IMR-90 (cell line): ENCODE measurements at regions not wholly inside any gene's neighbourhood (a gene's known extent, or its start where the extent isn't known, plus 50 kb on each side); places are given as distances from the start of the nearest gene placed in this dataset.

ENCODE experiments used
- ATAC-seq: fragments of 200-7000 bp; cut with Tn5 transposase; 2 replicates; pipeline ENCODE4 v1.9.1; 2020; ENCODE audit warnings: low read depth, mild to moderate bottlenecking, moderate library complexity
- BruUV-seq: library from RNA; stranded (reverse); fragments of 400-500 nt; replicated peaks from 2 replicates; lab custom pipeline; 2021; lab: Mats Ljungman, UMichigan
- CTCF ChIA-PET: fragments of 300-600 bp; formaldehyde crosslinking; extraction: SDS; loops from one replicate; lab custom pipeline; 2021; ENCODE audit warnings: antibody characterized with exemption; lab: Yijun Ruan, JAX
- POLR2A ChIA-PET: fragments of 300-600 bp; sonication (Branson Sonifier 250); formaldehyde crosslinking; loops from one replicate; lab custom pipeline; 2022; ENCODE audit warnings: antibody characterized with exemption; ENCODE audit not compliant: unreplicated experiment; lab: Charles Lee
- DNase-seq: peaks from one replicate; pipeline ENCODE4 v3.0.0; 2013
- H2AFZ ChIP-seq: replicated peaks from 2 replicates; pipeline ENCODE3; 2013; ENCODE audit warnings: low read length, mild to moderate bottlenecking; ENCODE audit not compliant: poor library complexity
- H2AK5ac ChIP-seq: 2 replicates; pipeline ENCODE4 v1.6.1; 2013; ENCODE audit warnings: low read depth, low read length, inconsistent platforms
- H2AK9ac ChIP-seq: replicated peaks from 2 replicates; pipeline ENCODE3; 2013; ENCODE audit warnings: mild to moderate bottlenecking, low read depth, low read length, moderate library complexity; ENCODE audit not compliant: poor library complexity
- H2BK120ac ChIP-seq: 2 replicates; pipeline ENCODE4 v1.6.1; 2013; ENCODE audit warnings: low read depth, low read length, inconsistent platforms
- H2BK15ac ChIP-seq: 3 replicates; pipeline ENCODE4 v1.6.1; 2013; ENCODE audit warnings: low read depth, low read length, inconsistent platforms
- H2BK20ac ChIP-seq: 2 replicates; pipeline ENCODE4 v1.6.1; 2013; ENCODE audit warnings: low read depth, mild to moderate bottlenecking, inconsistent platforms, low read length, moderate library complexity
- H2BK5ac ChIP-seq: 2 replicates; pipeline ENCODE4 v1.6.1; 2013; ENCODE audit warnings: mild to moderate bottlenecking, low read depth, low read length, inconsistent platforms; ENCODE audit not compliant: poor library complexity, severe bottlenecking
- H3K14ac ChIP-seq: replicated peaks from 2 replicates; pipeline ENCODE4 v1.6.1; 2013; ENCODE audit warnings: low read depth, low read length, inconsistent platforms
- H3K18ac ChIP-seq: 2 replicates; pipeline ENCODE4 v1.6.1; 2013; ENCODE audit warnings: low read depth, low read length, control low read depth
- H3K23ac ChIP-seq: 2 replicates; pipeline ENCODE4 v1.6.1; 2013; ENCODE audit warnings: low read depth, low read length, inconsistent platforms
- H3K27ac ChIP-seq: 2 replicates; pipeline ENCODE4 v1.5.1; 2013; ENCODE audit warnings: mild to moderate bottlenecking, control low read depth, low read length; ENCODE audit not compliant: insufficient read depth
- H3K27me3 ChIP-seq: 2 replicates; pipeline ENCODE4 v1.6.1; 2013; ENCODE audit warnings: low read length; ENCODE audit not compliant: control insufficient read depth, insufficient read depth
- H3K36me3 ChIP-seq: 2 replicates; pipeline ENCODE4 v1.6.1; 2013; ENCODE audit warnings: low read length, mixed read lengths; ENCODE audit not compliant: control insufficient read depth, insufficient read depth
- H3K4ac ChIP-seq: 2 replicates; pipeline ENCODE4 v1.6.1; 2013; ENCODE audit warnings: low read depth, low read length, inconsistent platforms
- H3K4me1 ChIP-seq: 2 replicates; pipeline ENCODE4 v1.6.1; 2013; ENCODE audit warnings: low read length, mixed read lengths; ENCODE audit not compliant: control insufficient read depth, insufficient read depth
- H3K4me2 ChIP-seq: 2 replicates; pipeline ENCODE4 v1.6.1; 2013; ENCODE audit warnings: low read depth, mild to moderate bottlenecking, control low read depth, low read length, moderate library complexity
- H3K4me3 ChIP-seq: 2 replicates; pipeline ENCODE4 v1.5.1; 2013; ENCODE audit warnings: low read depth, mild to moderate bottlenecking, control low read depth, low read length, moderate library complexity; ENCODE audit not compliant: insufficient read depth
- H3K56ac ChIP-seq: 2 replicates; pipeline ENCODE4 v1.6.1; 2013; ENCODE audit warnings: low read length, inconsistent platforms; ENCODE audit not compliant: insufficient read depth; ENCODE audit errors: extremely low read depth
- H3K79me1 ChIP-seq, 2 experiments: 2 replicates each; pipeline ENCODE4 v1.6.1; 2013; ENCODE audit warnings: low read length in 2 of 2, inconsistent platforms in 1 of 2, low read depth in 1 of 2
- H3K9ac ChIP-seq: 2 replicates; pipeline ENCODE4 v1.6.1; 2013; ENCODE audit warnings: low read depth, low read length, control low read depth
- H3K9me1 ChIP-seq: 2 replicates; pipeline ENCODE4 v1.6.1; 2013; ENCODE audit warnings: low read length, inconsistent platforms; ENCODE audit not compliant: insufficient read depth
- H3K9me3 ChIP-seq: 2 replicates; pipeline ENCODE4 v1.6.1; 2013; ENCODE audit warnings: low read length; ENCODE audit not compliant: control insufficient read depth, insufficient read depth
- H4K20me1 ChIP-seq: 2 replicates; pipeline ENCODE4 v1.6.1; 2013; ENCODE audit warnings: low read length, inconsistent platforms; ENCODE audit not compliant: insufficient read depth
- H4K5ac ChIP-seq: 2 replicates; pipeline ENCODE4 v1.6.1; 2013; ENCODE audit warnings: mild to moderate bottlenecking, low read depth, low read length, control low read depth
- H4K8ac ChIP-seq, 2 experiments: 2 replicates each; pipeline ENCODE4 v1.6.1; 2013; ENCODE audit warnings: low read depth in 2 of 2, low read length in 2 of 2, control low read depth in 1 of 2, inconsistent platforms in 1 of 2
- H4K91ac ChIP-seq: 2 replicates; pipeline ENCODE4 v1.6.1; 2013; ENCODE audit warnings: low read depth, low read length, inconsistent platforms; ENCODE audit not compliant: insufficient read depth
- CHD1 ChIP-seq: IDR thresholded peaks from 2 replicates; pipeline ENCODE4 v1.6.1; 2012; ENCODE audit warnings: low read depth, low read length, improper control_type of control experiment
- MAFK ChIP-seq: IDR thresholded peaks from 2 replicates; pipeline ENCODE4 v1.6.1; 2012; ENCODE audit warnings: low read depth, low read length, improper control_type of control experiment
- RCOR1 ChIP-seq: IDR thresholded peaks from 2 replicates; pipeline ENCODE4 v1.6.1; 2012; ENCODE audit warnings: mild to moderate bottlenecking, low read length, improper control_type of control experiment; ENCODE audit not compliant: insufficient replicate concordance
- RFX5 ChIP-seq: IDR thresholded peaks from 2 replicates; pipeline ENCODE4 v1.8.0; 2012; ENCODE audit warnings: low read depth, mild to moderate bottlenecking, low read length, moderate library complexity
- WGBS, 2 experiments: methylation state at CpG; one replicate each; pipeline versions ENCODE4 v1.1.5 to v1.1.7; 2013; ENCODE audit warnings: missing lambda C conversion rate in 2 of 2; ENCODE audit not compliant: insufficient read length in 1 of 2; ENCODE audit errors: extremely low coverage in 2 of 2; 5-methylcytosine and 5-hydroxymethylcytosine counted together
- dilution Hi-C: fragments of 300-500 bp; cut with HindIII; formaldehyde crosslinking; loops from one replicate; pipeline ENCODE4 v1.14.3; 2018; ENCODE audit warnings: low sequenced_read_pairs; ENCODE audit not compliant: unreplicated experiment
- in situ Hi-C: fragments of 300-500 bp; cut with MboI; formaldehyde crosslinking; loops from 3 replicates; pipeline ENCODE4 v1.14.3; 2019; ENCODE audit warnings: low sequenced_read_pairs, inconsistent platforms, mixed read lengths
- intact Hi-C: fragments of 100-400 bp; cut with micrococcal nuclease; formaldehyde crosslinking; loops from 2 replicates; pipeline ENCODE4 v1.10.0; 2022

DNA sequence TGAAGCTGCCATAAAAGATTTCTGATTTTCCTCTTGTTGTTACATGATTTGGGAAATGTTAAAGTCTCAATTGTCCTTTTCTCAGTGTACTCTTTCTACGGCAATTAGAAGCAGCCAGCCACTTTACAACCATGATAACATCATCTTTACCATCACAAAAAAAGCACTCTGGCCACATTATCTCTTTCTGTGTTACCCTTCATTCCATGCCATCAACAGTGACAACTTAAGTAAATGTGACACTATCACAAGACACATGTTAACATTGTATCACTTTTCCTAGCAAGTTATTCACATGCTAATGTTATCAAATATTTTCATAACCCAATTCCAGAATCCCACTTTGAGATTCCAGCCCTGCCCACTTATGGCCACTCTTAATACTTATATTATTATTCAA is 131.2 kb downstream of the TMX3 start:
- 100% methylated on average over 1 of the region's 1 CpG; no CpG with 5 or more reads in 1 of the 2 experiments for WGBS, 2 experiments
- H3K4ac ChIP-seq: no peak overlapping the region
- ChIA-PET CTCF (no interaction called here), POLR2A (no interaction called here)
- no peak overlapping the region for H2BK5ac ChIP-seq
- TF ChIP-seq RFX5 (no peak), MAFK (no peak), RCOR1 (no peak), CHD1 (no peak)
- ATAC-seq (no peak), DNase-seq (no peak)
- H3K4me3 ChIP-seq: no peak overlapping the region
- H4K91ac ChIP-seq: no peak overlapping the region
- H3K27ac ChIP-seq: no peak overlapping the region
- intact Hi-C loops (no loop called here), in situ Hi-C loops (no loop called here), dilution Hi-C loops (no loop called here)
- no peak overlapping the region for H2AK9ac ChIP-seq
- H3K56ac ChIP-seq: no peak overlapping the region
- H3K9me1 ChIP-seq: 0 out of 2 replicates have a peak, but pooled peaks cover 2% of the 10 kb centered on the region
- H3K9ac ChIP-seq: no peak overlapping the region
- no peak overlapping the region for H2BK15ac ChIP-seq
- H3K79me1 ChIP-seq: no peaks in the 10 kb centered on the region
- no peak overlapping the region for H2BK20ac ChIP-seq
- H3K23ac ChIP-seq: no peak overlapping the region
- no peaks in the 10 kb centered on the region for H3K4me1 ChIP-seq
- H3K4me2 ChIP-seq: no peak overlapping the region
- H2AK5ac ChIP-seq: no peak overlapping the region
- H3K18ac ChIP-seq: no peak overlapping the region
- no peak overlapping the region for H4K5ac ChIP-seq
- no peak overlapping the region for H3K14ac ChIP-seq
- no peaks in the 10 kb centered on the region for H3K27me3 ChIP-seq
- H3K9me3 ChIP-seq: no peaks in the 10 kb centered on the region
- no peak overlapping the region for H4K8ac ChIP-seq
- H2BK120ac ChIP-seq: no peak overlapping the region
- H3K36me3 ChIP-seq: no peaks in the 10 kb centered on the region
- H2AFZ ChIP-seq: no peak overlapping the region
- BruUV-seq: no TSS peak
- no peaks in the 10 kb centered on the region for H4K20me1 ChIP-seq
